ENCODE measurements at regions not wholly inside any gene's neighbourhood (a gene's known extent, or its start where the extent isn't known, plus 50 kb on each side); places are given as distances from the start of the nearest gene placed in this dataset.

DNA sequence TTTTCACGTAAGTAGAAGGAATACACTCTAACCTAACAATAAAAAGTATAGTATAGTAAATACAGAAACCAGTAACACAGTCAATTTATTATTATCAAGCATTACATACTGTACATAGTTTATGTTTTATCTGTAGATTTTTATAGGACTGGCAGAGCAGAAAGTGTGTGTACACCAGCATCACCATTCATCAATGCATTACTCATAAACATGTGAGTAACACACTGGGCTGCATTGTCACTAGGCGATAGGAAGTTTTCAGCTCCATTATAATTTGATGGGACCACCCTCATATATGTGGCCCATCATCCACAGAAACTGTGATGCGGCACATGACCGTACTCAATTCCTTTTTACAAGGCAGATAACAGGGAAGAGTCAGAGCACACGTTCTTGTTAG lies 137.8 kb upstream of the RBPJ start:
- TF ChIP-seq FOXM1 (IDR thresholded peaks at IDR 0.05; ENCODE audit: borderline replicate concordance, low read depth) (no peak), CREB1 (IDR thresholded peaks at IDR 0.05; ENCODE audit: low read depth) (no peak), CEBPB (IDR thresholded peaks at IDR 0.05) (no peak), TAF1 (IDR thresholded peaks at IDR 0.05; ENCODE audit: low read depth) (no peak), REST (IDR thresholded peaks at IDR 0.05; ENCODE audit: low read depth) (no peak), EP300 (IDR thresholded peaks at IDR 0.05; ENCODE audit: borderline replicate concordance) (no peak), YY1 (IDR thresholded peaks at IDR 0.05; ENCODE audit: low read depth) (no peak), NFIC (IDR thresholded peaks at IDR 0.05) (no peak), EGR1 (IDR thresholded peaks at IDR 0.05) (no peak), ZBTB7A (IDR thresholded peaks at IDR 0.05; ENCODE audit: low read depth) (no peak), RAD21 (IDR thresholded peaks at IDR 0.05; ENCODE audit: low read depth) (no peak), TEAD4 (IDR thresholded peaks at IDR 0.05) (no peak)
- TF ChIP-seq, protein P1, sequence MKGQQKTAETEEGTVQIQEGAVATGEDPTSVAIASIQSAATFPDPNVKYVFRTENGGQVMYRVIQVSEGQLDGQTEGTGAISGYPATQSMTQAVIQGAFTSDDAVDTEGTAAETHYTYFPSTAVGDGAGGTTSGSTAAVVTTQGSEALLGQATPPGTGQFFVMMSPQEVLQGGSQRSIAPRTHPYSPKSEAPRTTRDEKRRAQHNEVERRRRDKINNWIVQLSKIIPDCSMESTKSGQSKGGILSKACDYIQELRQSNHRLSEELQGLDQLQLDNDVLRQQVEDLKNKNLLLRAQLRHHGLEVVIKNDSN (IDR thresholded peaks at IDR 0.05) = no peak
- TF ChIP-seq, protein P2, sequence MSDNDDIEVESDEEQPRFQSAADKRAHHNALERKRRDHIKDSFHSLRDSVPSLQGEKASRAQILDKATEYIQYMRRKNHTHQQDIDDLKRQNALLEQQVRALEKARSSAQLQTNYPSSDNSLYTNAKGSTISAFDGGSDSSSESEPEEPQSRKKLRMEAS (IDR thresholded peaks at IDR 0.05) = no peak

- TF ChIP-seq CEBPB (IDR thresholded peaks at IDR 0.05) (no peak), FOXM1 (IDR thresholded peaks at IDR 0.05; ENCODE audit: borderline replicate concordance, low read depth) (no peak), RAD21 (IDR thresholded peaks at IDR 0.05; ENCODE audit: low read depth) (no peak), YY1 (IDR thresholded peaks at IDR 0.05; ENCODE audit: low read depth) (no peak), CREB1 (IDR thresholded peaks at IDR 0.05; ENCODE audit: low read depth) (no peak), TCF12 (IDR thresholded peaks at IDR 0.05; ENCODE audit: low read depth) (no peak), EP300 (IDR thresholded peaks at IDR 0.05; ENCODE audit: borderline replicate concordance) (no peak), ZBTB7A (IDR thresholded peaks at IDR 0.05; ENCODE audit: low read depth) (no peak), TEAD4 (IDR thresholded peaks at IDR 0.05) (no peak), REST (IDR thresholded peaks at IDR 0.05; ENCODE audit: low read depth) (no peak), TAF1 (IDR thresholded peaks at IDR 0.05; ENCODE audit: low read depth) (no peak), EGR1 (IDR thresholded peaks at IDR 0.05) (no peak), NFIC (IDR thresholded peaks at IDR 0.05) (no peak)
- TF ChIP-seq, protein P2 (IDR thresholded peaks at IDR 0.05) = no peak
- TF ChIP-seq, protein P1 (IDR thresholded peaks at IDR 0.05) = no peak
Measured at GRCh38 chr4:26185436-26185835, 135.4 kb upstream of the RBPJ start.

DNA sequence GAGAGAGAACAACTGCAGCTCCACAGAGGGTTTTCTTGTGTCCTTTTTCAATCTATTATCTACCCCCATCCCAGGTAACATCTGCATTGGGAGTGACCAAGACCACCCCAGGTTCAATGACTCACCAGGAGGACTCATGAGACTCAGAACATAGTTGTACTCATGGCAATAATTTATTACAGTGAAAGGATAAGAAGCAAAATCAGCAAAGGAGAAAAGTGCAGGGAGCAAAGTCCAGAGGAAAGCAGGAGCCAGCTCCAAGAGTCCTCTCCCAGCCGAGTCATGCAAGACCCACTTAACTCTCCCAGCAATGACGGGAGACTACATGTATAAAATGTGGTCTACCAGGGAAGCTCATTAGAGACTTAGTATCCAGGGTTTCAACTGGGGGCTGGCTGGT lies 129.5 kb upstream of the RBPJ start:
- TF ChIP-seq REST (IDR thresholded peaks at IDR 0.05; ENCODE audit: low read depth) (no peak), EGR1 (IDR thresholded peaks at IDR 0.05) (no peak), FOXM1 (IDR thresholded peaks at IDR 0.05; ENCODE audit: borderline replicate concordance, low read depth) (no peak), RAD21 (IDR thresholded peaks at IDR 0.05; ENCODE audit: low read depth) (no peak), NFIC (IDR thresholded peaks at IDR 0.05) (no peak), TEAD4 (IDR thresholded peaks at IDR 0.05) (no peak), TAF1 (IDR thresholded peaks at IDR 0.05; ENCODE audit: low read depth) (no peak), CREB1 (IDR thresholded peaks at IDR 0.05; ENCODE audit: low read depth) (no peak)
- TF ChIP-seq, protein P2 (IDR thresholded peaks at IDR 0.05) = no peak
